ENCODE measurements at regions not wholly inside any gene's neighbourhood (a gene's known extent, or its start where the extent isn't known, plus 50 kb on each side); places are given as distances from the start of the nearest gene placed in this dataset.

DNA sequence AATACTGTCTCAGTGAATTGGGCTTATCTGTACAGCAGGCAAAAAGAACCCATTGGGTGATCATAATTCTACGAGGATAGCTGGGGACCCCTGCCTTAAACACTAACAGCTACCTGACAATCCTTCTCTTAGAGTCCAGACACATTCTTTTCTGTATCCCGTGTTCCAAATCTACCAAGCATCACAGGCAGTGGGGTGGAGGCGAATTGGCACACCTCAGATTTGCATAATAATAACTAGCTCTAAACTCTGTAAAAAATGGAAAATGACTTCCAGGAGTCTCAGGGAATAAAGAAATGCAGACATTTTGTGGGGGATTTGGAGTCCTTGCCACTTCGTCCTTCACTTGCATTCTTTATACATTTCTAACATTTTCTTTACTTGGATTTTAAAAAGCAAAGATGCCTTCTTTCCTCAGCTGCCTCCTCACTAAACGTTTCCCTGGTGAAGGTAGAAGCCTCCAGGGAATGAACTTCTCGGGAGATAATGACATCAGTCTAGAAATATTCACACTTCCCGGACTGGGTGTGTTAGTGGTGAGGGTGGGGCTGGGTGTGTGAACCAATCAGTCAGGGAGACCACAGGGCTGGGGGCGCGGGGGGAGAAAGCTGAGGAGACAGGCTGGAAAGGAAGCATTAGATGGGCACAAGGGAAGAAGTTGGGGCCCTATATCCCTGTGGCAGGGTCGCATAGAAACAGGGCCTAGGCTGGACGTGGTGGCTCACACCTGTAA, 59.1 kb upstream of the BOD1L2 start:
- DNase-seq: no peak

DNA sequence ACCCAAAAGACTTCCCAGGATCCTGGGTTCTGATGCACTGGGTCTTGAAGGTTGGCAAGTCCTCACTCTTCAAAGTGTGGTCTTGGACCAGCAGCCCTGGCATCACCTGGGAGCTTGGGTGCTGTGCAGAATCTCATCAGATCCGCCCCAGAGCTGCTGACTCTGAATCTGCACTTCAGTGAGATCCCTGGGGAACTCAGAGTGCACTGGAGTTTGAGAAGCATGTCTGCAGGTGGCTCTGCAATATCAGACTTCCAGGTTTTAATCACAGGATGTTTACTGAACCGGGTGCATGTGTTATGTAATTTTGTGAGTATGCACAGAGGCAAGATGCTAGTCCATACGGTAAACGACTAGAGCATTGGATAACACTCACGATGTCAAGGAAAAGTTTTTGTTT, 58.0 kb upstream of the BOD1L2 start:
- DNase-seq: no peak

GRCh38 chr18:57089702-57090101, 57.2 kb upstream of the BOD1L2 start:
- no peak for DNase-seq

DNA sequence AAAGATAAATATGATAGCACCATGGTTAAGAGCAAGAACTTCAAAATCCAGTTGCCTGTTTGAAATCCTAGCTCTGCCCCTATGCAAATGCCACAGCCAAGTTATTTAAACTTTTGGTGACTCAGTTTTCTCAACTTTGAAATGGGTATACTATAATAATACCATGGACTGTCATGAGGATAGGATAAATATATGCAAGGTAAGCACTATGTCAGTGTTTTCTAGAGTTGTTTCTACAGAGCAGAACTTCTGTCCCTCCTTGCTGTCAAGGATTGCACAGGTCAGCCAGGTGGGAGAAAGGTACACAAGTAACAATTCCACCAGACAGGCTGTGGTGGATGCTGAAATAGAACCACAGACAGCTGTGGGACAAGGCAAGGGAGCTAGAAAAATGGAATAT, 55.7 kb upstream of the BOD1L2 start:
- DNase-seq: no peak

DNA sequence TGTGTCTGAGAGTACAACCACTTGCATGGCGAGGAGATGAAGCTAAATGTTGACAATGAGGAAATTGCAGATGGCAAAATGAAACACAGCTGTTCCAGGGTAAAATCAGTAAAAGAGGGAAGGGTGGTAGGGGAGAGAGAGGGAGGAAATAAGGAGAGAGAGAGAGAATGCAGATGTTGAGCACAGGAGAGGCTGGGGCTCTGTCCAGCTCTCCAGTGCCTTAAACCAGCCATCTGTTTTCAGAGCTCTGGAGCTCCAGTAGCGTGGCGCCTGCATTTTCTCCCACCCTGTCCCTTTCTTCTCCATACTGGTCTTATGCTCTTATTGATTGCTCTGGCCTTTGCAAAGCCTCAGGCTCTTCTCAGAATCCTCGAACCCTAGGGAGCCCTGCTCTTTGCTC, 52.7 kb upstream of the BOD1L2 start:
- no peak for DNase-seq

GRCh38 chr18:57095884-57096283, 51.0 kb upstream of the BOD1L2 start:
- peak; percentile 7 for DNase-seq
